Activated naive CD8-positive, alpha-beta T cell (primary cell): ENCODE measurements at regions not wholly inside any gene's neighbourhood (a gene's known extent, or its start where the extent isn't known, plus 50 kb on each side); places are given as distances from the start of the nearest gene placed in this dataset.

Source experiments
- H3K27ac Mint-ChIP-seq: one replicate; pipeline ENCODE4 v1.8.0; 2021; ENCODE audit warnings: mixed read lengths
- H3K27me3 Mint-ChIP-seq: one replicate; pipeline ENCODE4 v1.8.0; 2021; ENCODE audit warnings: mixed read lengths
- H3K36me3 Mint-ChIP-seq: one replicate; pipeline ENCODE4 v1.8.0; 2021; ENCODE audit warnings: mixed read lengths
- H3K4me1 Mint-ChIP-seq: one replicate; pipeline ENCODE4 v1.8.0; 2021; ENCODE audit warnings: low read depth, mixed read lengths
- H3K4me3 Mint-ChIP-seq: one replicate; pipeline ENCODE4 v1.8.0; 2021; ENCODE audit warnings: mild to moderate bottlenecking, mixed read lengths
- H3K9me3 Mint-ChIP-seq: one replicate; pipeline ENCODE4 v1.8.0; 2021; ENCODE audit warnings: low read depth, mixed read lengths

DNA sequence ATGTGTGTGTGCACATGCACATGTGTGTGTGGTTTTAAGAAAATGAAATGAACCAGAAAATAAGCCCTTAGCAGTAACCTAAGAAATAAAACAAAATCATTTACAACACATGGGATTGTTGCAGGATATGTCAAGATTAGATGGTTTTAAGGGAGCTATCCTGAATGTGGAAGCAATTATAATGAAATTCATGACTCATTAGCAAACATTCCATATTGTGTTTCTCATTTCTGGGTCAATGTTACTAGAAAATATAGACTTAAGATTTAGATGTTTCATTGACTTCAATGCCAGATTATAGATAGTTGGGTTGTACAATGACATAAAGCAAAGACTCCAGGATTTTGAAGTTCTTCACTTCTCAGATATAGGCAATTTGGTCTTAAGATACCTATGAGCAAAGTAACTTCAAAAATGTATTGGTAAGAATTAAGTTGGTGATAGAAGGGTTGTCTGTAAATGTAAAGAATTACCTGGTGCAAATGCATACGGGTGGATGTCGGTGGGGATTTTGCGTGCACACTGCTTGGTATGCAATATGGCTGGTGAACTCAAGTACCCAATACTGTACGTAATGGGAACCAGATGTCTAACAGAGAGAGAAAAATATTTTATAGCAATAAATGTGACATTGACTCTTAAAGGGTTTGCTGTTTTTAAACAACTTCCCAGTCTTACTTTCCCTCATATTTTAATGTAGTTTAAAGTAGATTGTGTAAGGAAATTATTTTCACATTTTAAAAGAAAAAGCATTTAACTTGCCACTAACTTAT is 53.9 kb upstream of the NR2F2 start:
- Mint-ChIP-seq H3K27ac (no peak overlapping the region), H3K4me1 (no peaks in the 10 kb centered on the region), H3K27me3 (peaks cover 10% of the 10 kb centered on the region), H3K36me3 (no peaks in the 10 kb centered on the region), H3K9me3 (no peaks in the 10 kb centered on the region), H3K4me3 (no peak overlapping the region)
